Tibial nerve (tissue), 4 donors: ENCODE measurements at regions not wholly inside any gene's neighbourhood (a gene's known extent, or its start where the extent isn't known, plus 50 kb on each side); places are given as distances from the start of the nearest gene placed in this dataset.

ENCODE experiments used
- CTCF ChIP-seq, 5 experiments: fragments of 200-600 bp in 3 of 5; fragments of 450-650 bp in 2 of 5; sonication (generic) in 3 of 5; IDR thresholded peaks; one replicate each; pipeline ENCODE4 v1.5.1; 2016 to 2019; ENCODE audit warnings: antibody characterized with exemption in 5 of 5, mild to moderate bottlenecking in 3 of 5, moderate library complexity in 2 of 5
- EP300 ChIP-seq, 2 donors: sonication (generic); formaldehyde crosslinking; IDR thresholded peaks; one replicate each; pipeline ENCODE4 v1.6.1; 2017; ENCODE audit warnings: antibody characterized with exemption in 2 of 2, mild to moderate bottlenecking in 1 of 2
- POLR2A ChIP-seq, 2 donors: fragments of 450-650 bp; IDR thresholded peaks; one replicate each; pipeline ENCODE4 v1.6.1; 2017; ENCODE audit warnings: antibody characterized with exemption in 2 of 2, mild to moderate bottlenecking in 2 of 2, moderate library complexity in 2 of 2

- TF ChIP-seq EP300 (IDR thresholded peaks at IDR 0.05) (no peak), CTCF (IDR thresholded peaks at IDR 0.05) (no peak), POLR2A (IDR thresholded peaks at IDR 0.05) (no peak)
Measured at GRCh38 chr20:51175156-51175555, 152.2 kb upstream of the KCNG1 start.
